ENCODE measurements at regions not wholly inside any gene's neighbourhood (a gene's known extent, or its start where the extent isn't known, plus 50 kb on each side); places are given as distances from the start of the nearest gene placed in this dataset.

- Mint-ChIP-seq H3K27ac (no peak overlapping the region), H3K9me3 (peaks cover 3% of the 10 kb centered on the region), H3K4me3 (no peak overlapping the region), H3K36me3 (ENCODE audit: low read depth) (no peaks in the 10 kb centered on the region), H3K4me1 (ENCODE audit: low read depth) (no peaks in the 10 kb centered on the region), H3K27me3 (ENCODE audit: low read depth) (no peaks in the 10 kb centered on the region)
- CTCF ChIA-PET: no interaction called here
- intact Hi-C loops (cut with micrococcal nuclease): no loop called here
- DNase-seq: no peak
Observed at GRCh38 chr21:27201197-27201596, 234.3 kb upstream of the ADAMTS5 start.

- intact Hi-C loops (cut with micrococcal nuclease): no loop called here
- Mint-ChIP-seq H3K27ac (no peak overlapping the region), H3K4me3 (no peak overlapping the region), H3K36me3 (ENCODE audit: low read depth) (no peaks in the 10 kb centered on the region), H3K27me3 (ENCODE audit: low read depth) (no peaks in the 10 kb centered on the region), H3K9me3 (peaks cover 9% of the 10 kb centered on the region), H3K4me1 (ENCODE audit: low read depth) (no peaks in the 10 kb centered on the region)
- CTCF ChIA-PET: no interaction called here
- DNase-seq: no peak
Observed at GRCh38 chr21:27196651-27197050, 229.8 kb upstream of the ADAMTS5 start.

- no peaks in the 10 kb centered on the region for H3K4me1 Mint-ChIP-seq (ENCODE audit: low read depth)
- CTCF ChIA-PET: no interaction called here
Observed at GRCh38 chr21:27192281-27192949, 225.5 kb upstream of the ADAMTS5 start.

GRCh38 chr21:27190601-27191000 lies 223.7 kb upstream of the ADAMTS5 start:
- H3K9me3 Mint-ChIP-seq: peaks cover 6% of the 10 kb centered on the region
- H3K36me3 Mint-ChIP-seq (ENCODE audit: low read depth): no peaks in the 10 kb centered on the region
- intact Hi-C loops (cut with micrococcal nuclease): no loop called here
- H3K27me3 Mint-ChIP-seq (ENCODE audit: low read depth): no peaks in the 10 kb centered on the region
- H3K27ac Mint-ChIP-seq: no peak overlapping the region
- CTCF ChIA-PET: no interaction called here
- no peak for DNase-seq
- H3K4me1 Mint-ChIP-seq (ENCODE audit: low read depth): no peaks in the 10 kb centered on the region
- H3K4me3 Mint-ChIP-seq: no peak overlapping the region

More at GRCh38 chr21:27192281-27192949, 225.5 kb upstream of the ADAMTS5 start:
- no peaks in the 10 kb centered on the region for H3K27me3 Mint-ChIP-seq (ENCODE audit: low read depth)
- no peak overlapping the region for H3K4me3 Mint-ChIP-seq
- intact Hi-C loops (cut with micrococcal nuclease): no loop called here
- no peak for DNase-seq
- H3K27ac Mint-ChIP-seq: no peak overlapping the region
- no peaks in the 10 kb centered on the region for H3K36me3 Mint-ChIP-seq (ENCODE audit: low read depth)
- peaks cover 6% of the 10 kb centered on the region for H3K9me3 Mint-ChIP-seq

GRCh38 chr21:27189870-27190269 lies 223.0 kb upstream of the ADAMTS5 start:
- Mint-ChIP-seq H3K27ac (no peak overlapping the region), H3K9me3 (peaks cover 6% of the 10 kb centered on the region), H3K4me3 (no peak overlapping the region), H3K4me1 (ENCODE audit: low read depth) (no peaks in the 10 kb centered on the region), H3K27me3 (ENCODE audit: low read depth) (no peaks in the 10 kb centered on the region), H3K36me3 (ENCODE audit: low read depth) (no peaks in the 10 kb centered on the region)
- intact Hi-C loops (cut with micrococcal nuclease): no loop called here
- no peak for DNase-seq
- CTCF ChIA-PET: no interaction called here

GRCh38 chr21:27173053-27173452 lies 206.2 kb upstream of the ADAMTS5 start:
- H3K36me3 Mint-ChIP-seq (ENCODE audit: low read depth): no peaks in the 10 kb centered on the region
- H3K9me3 Mint-ChIP-seq: no peaks in the 10 kb centered on the region
- CTCF ChIA-PET: interaction anchor here (0.7 kb wide), 1 partner anchor 118 kb away, joined by 3 read pairs; no protein-coding TSS in a partner anchor
- intact Hi-C loops (cut with micrococcal nuclease): no loop called here
- no peak for DNase-seq
- no peaks in the 10 kb centered on the region for H3K4me1 Mint-ChIP-seq (ENCODE audit: low read depth)
- no peaks in the 10 kb centered on the region for H3K27me3 Mint-ChIP-seq (ENCODE audit: low read depth)
- no peak overlapping the region for H3K4me3 Mint-ChIP-seq
- H3K27ac Mint-ChIP-seq: no peak overlapping the region

GRCh38 chr21:27171707-27172106 lies 204.8 kb upstream of the ADAMTS5 start:
- Mint-ChIP-seq H3K9me3 (no peaks in the 10 kb centered on the region), H3K4me1 (ENCODE audit: low read depth) (no peaks in the 10 kb centered on the region), H3K27me3 (ENCODE audit: low read depth) (no peaks in the 10 kb centered on the region), H3K36me3 (ENCODE audit: low read depth) (no peaks in the 10 kb centered on the region), H3K4me3 (no peak overlapping the region), H3K27ac (no peak overlapping the region)
- CTCF ChIA-PET: no interaction called here
- intact Hi-C loops (cut with micrococcal nuclease): no loop called here
- no peak for DNase-seq

- no peaks in the 10 kb centered on the region for H3K27me3 Mint-ChIP-seq (ENCODE audit: low read depth)
- no peak overlapping the region for H3K4me3 Mint-ChIP-seq
- CTCF ChIA-PET: interaction anchor here (0.7 kb wide), 1 partner anchor 77 kb away, joined by 3 read pairs; no protein-coding TSS in a partner anchor
- H3K9me3 Mint-ChIP-seq: peaks cover 2% of the 10 kb centered on the region
- no peaks in the 10 kb centered on the region for H3K4me1 Mint-ChIP-seq (ENCODE audit: low read depth)
- no peak for DNase-seq
- H3K36me3 Mint-ChIP-seq (ENCODE audit: low read depth): no peaks in the 10 kb centered on the region
- no peak overlapping the region for H3K27ac Mint-ChIP-seq
- intact Hi-C loops (cut with micrococcal nuclease): no loop called here
Observed at GRCh38 chr21:27168084-27168483, 201.2 kb upstream of the ADAMTS5 start.

- CTCF ChIA-PET: no interaction called here
- no peak for DNase-seq
- Mint-ChIP-seq H3K4me3 (no peak overlapping the region), H3K27ac (no peak overlapping the region), H3K36me3 (ENCODE audit: low read depth) (no peaks in the 10 kb centered on the region), H3K9me3 (peaks cover 4% of the 10 kb centered on the region), H3K4me1 (ENCODE audit: low read depth) (no peaks in the 10 kb centered on the region), H3K27me3 (ENCODE audit: low read depth) (no peaks in the 10 kb centered on the region)
- intact Hi-C loops (cut with micrococcal nuclease): no loop called here
Observed at GRCh38 chr21:27164208-27165177, 197.6 kb upstream of the ADAMTS5 start.

- intact Hi-C loops (cut with micrococcal nuclease): no loop called here
- no peaks in the 10 kb centered on the region for H3K27me3 Mint-ChIP-seq (ENCODE audit: low read depth)
- CTCF ChIA-PET: interaction anchor here (0.7 kb wide), 1 partner anchor 9 kb away, joined by 3 read pairs; no protein-coding TSS in a partner anchor
- H3K4me3 Mint-ChIP-seq: no peak overlapping the region
- DNase-seq: no peak
- H3K9me3 Mint-ChIP-seq: peaks cover 3% of the 10 kb centered on the region
- no peak overlapping the region for H3K27ac Mint-ChIP-seq
- H3K36me3 Mint-ChIP-seq (ENCODE audit: low read depth): no peaks in the 10 kb centered on the region
- H3K4me1 Mint-ChIP-seq (ENCODE audit: low read depth): no peaks in the 10 kb centered on the region
Observed at GRCh38 chr21:27158967-27159366, 192.1 kb upstream of the ADAMTS5 start.

- intact Hi-C loops (cut with micrococcal nuclease): no loop called here
- Mint-ChIP-seq H3K4me3 (no peak overlapping the region), H3K9me3 (peaks cover 3% of the 10 kb centered on the region), H3K27ac (no peak overlapping the region), H3K36me3 (ENCODE audit: low read depth) (no peaks in the 10 kb centered on the region), H3K4me1 (ENCODE audit: low read depth) (no peaks in the 10 kb centered on the region), H3K27me3 (ENCODE audit: low read depth) (no peaks in the 10 kb centered on the region)
- CTCF ChIA-PET: no interaction called here
- DNase-seq: no peak
Observed at GRCh38 chr21:27157097-27157496, 190.2 kb upstream of the ADAMTS5 start.

- H3K27me3 Mint-ChIP-seq (ENCODE audit: low read depth): no peaks in the 10 kb centered on the region
- CTCF ChIA-PET: no interaction called here
- intact Hi-C loops (cut with micrococcal nuclease): no loop called here
- no peaks in the 10 kb centered on the region for H3K4me1 Mint-ChIP-seq (ENCODE audit: low read depth)
- H3K36me3 Mint-ChIP-seq (ENCODE audit: low read depth): no peaks in the 10 kb centered on the region
- H3K9me3 Mint-ChIP-seq: peaks cover 2% of the 10 kb centered on the region
- no peak overlapping the region for H3K27ac Mint-ChIP-seq
- no peak for DNase-seq
- no peak overlapping the region for H3K4me3 Mint-ChIP-seq
Observed at GRCh38 chr21:27156666-27157065, 189.8 kb upstream of the ADAMTS5 start.

- CTCF ChIA-PET: no interaction called here
- Mint-ChIP-seq H3K9me3 (peaks cover 3% of the 10 kb centered on the region), H3K4me1 (ENCODE audit: low read depth) (no peaks in the 10 kb centered on the region), H3K27me3 (ENCODE audit: low read depth) (no peaks in the 10 kb centered on the region), H3K36me3 (ENCODE audit: low read depth) (no peaks in the 10 kb centered on the region), H3K27ac (no peak overlapping the region), H3K4me3 (no peak overlapping the region)
- no peak for DNase-seq
- intact Hi-C loops (cut with micrococcal nuclease): no loop called here
Observed at GRCh38 chr21:27155130-27155500, 188.2 kb upstream of the ADAMTS5 start.

Data from activated naive CD4-positive, alpha-beta T cell treated with anti-CD3 and anti-CD28 coated beads for 36 hours (primary cell).